GM12878 (cell line): ENCODE measurements at regions not wholly inside any gene's neighbourhood (a gene's known extent, or its start where the extent isn't known, plus 50 kb on each side); places are given as distances from the start of the nearest gene placed in this dataset.
A peak's percentile ranks its signal among the peaks of the same experiment; 100 is the strongest.

Experiments
- ATAC-seq: fragments of 200-7000 bp; cut with Tn5 transposase; 3 replicates; pipeline ENCODE4 v1.9.1; 2020; ENCODE audit warnings: mild to moderate bottlenecking, moderate library complexity
- BruUV-seq: library from RNA; stranded (reverse); fragments of 400-500 nt; replicated peaks from 2 replicates; lab custom pipeline; 2021; lab: Mats Ljungman, UMichigan
- CTCF ChIA-PET: fragments of 300-600 bp; sonication (Branson Sonifier 250); formaldehyde crosslinking; extraction: SDS; loops from one replicate; lab custom pipeline; 2021; ENCODE audit warnings: inconsistent platforms; lab: Yijun Ruan, JAX
- POLR2A ChIA-PET: fragments of 350-600 bp; formaldehyde crosslinking; extraction: SDS; loops from one replicate; lab custom pipeline; 2021; ENCODE audit warnings: inconsistent platforms; lab: Charles Lee
- RAD21 ChIA-PET: fragments of 300-600 bp; sonication (Branson Sonifier 250); formaldehyde crosslinking; loops from one replicate; lab custom pipeline; 2023; ENCODE audit warnings: antibody characterized with exemption; ENCODE audit not compliant: unreplicated experiment; lab: Charles Lee
- SMC1A ChIA-PET: fragments of 300-600 bp; sonication (Branson Sonifier 250); formaldehyde crosslinking; loops from one replicate; lab custom pipeline; 2023; ENCODE audit not compliant: unreplicated experiment, uncharacterized antibody; lab: Charles Lee
- DNase-seq: peaks from one replicate; pipeline ENCODE4 v3.0.0-alpha.2; 2011; ENCODE audit warnings: low read depth, low spot score
- FAIRE-seq: peaks from 3 replicates; lab custom pipeline; 2011; peaks lifted over from hg19 to GRCh38; lab: Jason Lieb, UNC
- H2AFZ ChIP-seq: 2 replicates; pipeline ENCODE4 v1.6.0; 2011; ENCODE audit warnings: low read depth, low read length, control low read depth; ENCODE audit not compliant: control insufficient read depth
- H3K27ac ChIP-seq: 2 replicates; pipeline ENCODE4 v1.5.1; 2011; ENCODE audit warnings: control low read depth; ENCODE audit not compliant: control insufficient read depth, insufficient read depth
- H3K27me3 ChIP-seq, 2 experiments: replicated peaks in 1 of 2; 2 replicates each; pipeline versions ENCODE4 v1.6.0 to v1.6.1; 2011; ENCODE audit warnings: low read length in 1 of 2; ENCODE audit not compliant: control insufficient read depth in 2 of 2, insufficient read depth in 2 of 2
- H3K36me3 ChIP-seq, 2 experiments: 2 replicates each; pipeline ENCODE4 v1.5.1; 2011; ENCODE audit warnings: low read length in 1 of 2; ENCODE audit not compliant: control insufficient read depth in 2 of 2, insufficient read depth in 2 of 2
- H3K4me1 ChIP-seq: 2 replicates; pipeline ENCODE4 v1.6.1; 2011; ENCODE audit warnings: mild to moderate bottlenecking, low read length, moderate library complexity, mixed read lengths; ENCODE audit not compliant: control insufficient read depth, insufficient read depth
- H3K4me2 ChIP-seq: 2 replicates; pipeline ENCODE4 v1.6.0; 2011; ENCODE audit warnings: control low read depth; ENCODE audit not compliant: control insufficient read depth, insufficient read depth
- H3K4me3 ChIP-seq: fragments of 200-600 bp; sonication (generic); 2 replicates; pipeline ENCODE4 v1.5.1; 2016
- H3K79me2 ChIP-seq: 2 replicates; pipeline ENCODE4 v1.6.0; 2011; ENCODE audit warnings: low read length; ENCODE audit not compliant: control insufficient read depth, insufficient read depth
- H3K9ac ChIP-seq: 2 replicates; pipeline ENCODE4 v1.8.0; 2011; ENCODE audit warnings: low read length, control low read depth, mixed read lengths; ENCODE audit not compliant: control insufficient read depth, insufficient read depth
- H3K9me3 ChIP-seq: replicated peaks from 3 replicates; pipeline ENCODE4 v1.5.1; 2011; ENCODE audit warnings: mild to moderate bottlenecking, low read length; ENCODE audit not compliant: control insufficient read depth, insufficient read depth
- H4K20me1 ChIP-seq: 2 replicates; pipeline ENCODE4 v1.6.0; 2011; ENCODE audit not compliant: control insufficient read depth, insufficient read depth
- BCL11A ChIP-seq: IDR thresholded peaks from 2 replicates; pipeline ENCODE4 v1.6.1; 2011; ENCODE audit warnings: low read depth, low read length
- BRCA1 ChIP-seq: IDR thresholded peaks from 2 replicates; pipeline ENCODE4 v1.6.1; 2011; ENCODE audit warnings: low read depth, low read length, improper control_type of control experiment
- CEBPB ChIP-seq, 2 experiments: fragments of 150-350 bp in 1 of 2; IDR thresholded peaks; 2 replicates each; pipeline ENCODE4 v1.6.1; 2012 to 2014; ENCODE audit warnings: low read depth in 2 of 2, low read length in 2 of 2, borderline replicate concordance in 1 of 2, inconsistent platforms in 1 of 2
- CHD2 ChIP-seq: IDR thresholded peaks from 2 replicates; pipeline ENCODE4 v1.6.1; 2011; ENCODE audit warnings: low read depth, low read length, improper control_type of control experiment, borderline replicate concordance
- FOXM1 ChIP-seq: IDR thresholded peaks from 2 replicates; pipeline ENCODE4 v1.6.1; 2012; ENCODE audit warnings: low read depth, mild to moderate bottlenecking, inconsistent platforms, low read length, moderate library complexity
- IRF4 ChIP-seq: IDR thresholded peaks from 2 replicates; pipeline ENCODE4 v1.6.1; 2011; ENCODE audit warnings: low read depth, low read length
- MTA3 ChIP-seq: IDR thresholded peaks from 2 replicates; pipeline ENCODE4 v1.6.1; 2012; ENCODE audit warnings: low read length, inconsistent platforms, borderline replicate concordance
- MXI1 ChIP-seq: fragments of 150-350 bp; IDR thresholded peaks from 2 replicates; pipeline ENCODE4 v1.6.1; 2011; ENCODE audit warnings: low read depth, mild to moderate bottlenecking, inconsistent platforms, low read length, improper control_type of control experiment
- RAD51 ChIP-seq: fragments of 450-650 bp; IDR thresholded peaks from 2 replicates; pipeline ENCODE4 v1.6.1; 2016; ENCODE audit warnings: moderate library complexity, mild to moderate bottlenecking, inconsistent platforms
- RB1 ChIP-seq: fragments of 450-650 bp; formaldehyde crosslinking; IDR thresholded peaks from 2 replicates; pipeline ENCODE4 v1.6.1; 2017; ENCODE audit warnings: mild to moderate bottlenecking, borderline replicate concordance
- RUNX3 ChIP-seq: IDR thresholded peaks from 2 replicates; pipeline ENCODE4 v1.6.1; 2012; ENCODE audit warnings: low read length, inconsistent platforms
- SRF ChIP-seq, 2 experiments: IDR thresholded peaks; 2 replicates each; pipeline ENCODE4 v1.6.1; 2011; ENCODE audit warnings: low read depth in 2 of 2, low read length in 2 of 2, mild to moderate bottlenecking in 1 of 2, moderate library complexity in 1 of 2
- TARDBP ChIP-seq: IDR thresholded peaks from 2 replicates; pipeline ENCODE4 v1.6.1; 2016; ENCODE audit warnings: borderline replicate concordance
- TCF12 ChIP-seq: IDR thresholded peaks from 2 replicates; pipeline ENCODE4 v1.6.1; 2011; ENCODE audit warnings: low read depth, mild to moderate bottlenecking, low read length
- YBX1 ChIP-seq: fragments of 450-650 bp; IDR thresholded peaks from 2 replicates; pipeline ENCODE4 v1.6.1; 2016; ENCODE audit warnings: antibody characterized with exemption
- YY1 ChIP-seq: IDR thresholded peaks from 2 replicates; pipeline ENCODE4 v1.6.1; 2011; ENCODE audit warnings: low read depth, mild to moderate bottlenecking, low read length
- ZNF207 ChIP-seq: fragments of 450-650 bp; IDR thresholded peaks from 2 replicates; pipeline ENCODE4 v1.6.1; 2014; ENCODE audit warnings: antibody characterized with exemption, mild to moderate bottlenecking, borderline replicate concordance
- WGBS: methylation state at CpG from one replicate; pipeline ENCODE4 v1.1.6; 2016; ENCODE audit warnings: low lambda C conversion rate; ENCODE audit not compliant: insufficient replicate concordance, insufficient coverage; ENCODE audit errors: missing lambda C conversion rate; 5-methylcytosine and 5-hydroxymethylcytosine counted together
- in situ Hi-C: fragments of 300-500 bp; cut with MboI; formaldehyde crosslinking; loops from 9 replicates; pipeline ENCODE4 v1.14.3; 2018; ENCODE audit warnings: mixed read lengths
- intact Hi-C: fragments of 100-400 bp; cut with micrococcal nuclease; formaldehyde crosslinking; loops from one replicate; pipeline ENCODE4 v1.14.2; 2022; ENCODE audit not compliant: unreplicated experiment
- TF ChIP-seq, protein P1 (sequence below): fragments of 450-650 bp; IDR thresholded peaks from 2 replicates; pipeline ENCODE4 v1.6.1; 2014; ENCODE audit warnings: mild to moderate bottlenecking

DNA sequence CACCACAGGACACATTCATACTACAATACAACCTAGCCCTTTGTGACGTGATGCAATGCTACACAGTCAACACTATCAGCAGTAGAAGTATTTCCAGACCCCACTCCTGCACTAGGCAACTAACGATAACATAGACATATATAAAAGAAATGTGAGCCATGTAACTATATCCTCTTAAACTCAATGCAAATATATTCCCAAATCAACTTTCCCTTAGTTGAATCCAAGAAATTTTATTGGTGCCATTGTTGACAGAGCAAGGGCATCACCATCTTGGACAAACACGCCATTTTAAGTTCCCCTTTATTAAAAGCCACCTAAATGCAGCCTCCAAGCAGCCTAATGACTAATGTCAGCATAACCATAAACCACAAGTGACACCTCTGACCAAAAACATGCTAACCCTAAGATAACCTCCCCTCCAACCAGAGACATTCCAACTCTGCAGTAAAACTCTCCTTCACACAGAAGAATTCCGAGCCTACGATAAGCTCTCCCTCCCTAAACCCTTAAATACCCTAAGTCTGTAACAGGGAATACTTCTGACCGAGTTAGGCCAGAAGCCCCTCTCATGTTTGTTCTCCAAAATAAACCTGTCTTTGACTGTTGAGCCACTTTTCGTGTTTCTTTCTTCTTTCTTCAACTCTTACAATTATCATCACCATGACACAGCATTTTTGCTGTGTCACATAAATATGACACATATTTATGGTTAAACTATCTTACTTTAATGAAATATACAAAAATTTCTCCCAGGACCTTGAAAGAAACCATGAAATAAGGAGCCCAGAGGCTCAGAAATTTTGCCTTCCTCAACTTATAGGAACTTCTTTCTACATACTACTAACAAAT is 1497.8 kb downstream of the EFNA5 start:
- Histone ChIP-seq H3K4me3 (no peak overlapping the region), H3K27me3 (no peaks in the 10 kb centered on the region), H3K36me3 (no peaks in the 10 kb centered on the region), H3K4me2 (no peak overlapping the region), H2AFZ (no peak overlapping the region), H3K4me1 (no peaks in the 10 kb centered on the region), H3K79me2 (no peaks in the 10 kb centered on the region), H3K27ac (no peak overlapping the region), H3K9me3 (no peaks in the 10 kb centered on the region; the same call in 2 of the 3 replicates), H4K20me1 (no peaks in the 10 kb centered on the region), H3K9ac (no peak overlapping the region)
- BruUV-seq, result no TSS peak
- in situ Hi-C loops (no loop called here), intact Hi-C loops (no loop called here)
- DNase-seq (no peak), FAIRE-seq (no peak), ATAC-seq (peak; percentile 63)
- ChIA-PET RAD21 (no interaction called here), POLR2A (no interaction called here), CTCF (no interaction called here), SMC1A (no interaction called here)
- TF ChIP-seq RAD51 (no peak), BRCA1 (no peak), YY1 (peak; percentile 55; the same call in 1 of the 2 replicates), RUNX3 (peak; percentile 74), BCL11A (0 out of 2 replicates have a peak, but pooled peaks have one; percentile 20), IRF4 (no peak)
- WGBS, result 24% methylated on average over 7 of the region's 7 CpGs

- H3K36me3 ChIP-seq, result no peaks in the 10 kb centered on the region
- RAD21 ChIA-PET, result no interaction called here
- no peaks in the 10 kb centered on the region for H4K20me1 ChIP-seq
- no peak overlapping the region for H3K4me2 ChIP-seq
- SMC1A ChIA-PET, result no interaction called here
- DNase-seq (no peak), ATAC-seq (no peak), FAIRE-seq (no peak)
- 45% methylated on average over 2 of the region's 2 CpGs for WGBS
- CTCF ChIA-PET, result no interaction called here
- POLR2A ChIA-PET, result no interaction called here
- no peaks in the 10 kb centered on the region for H3K79me2 ChIP-seq
- no peak overlapping the region for H2AFZ ChIP-seq
- H3K9me3 ChIP-seq, result no peaks in the 10 kb centered on the region
- no peaks in the 10 kb centered on the region for H3K27me3 ChIP-seq
- H3K4me1 ChIP-seq, result no peaks in the 10 kb centered on the region
- intact Hi-C loops (no loop called here), in situ Hi-C loops (no loop called here)
- no peak overlapping the region for H3K4me3 ChIP-seq
- no TSS peak for BruUV-seq
- no peak overlapping the region for H3K9ac ChIP-seq
- H3K27ac ChIP-seq, result no peak overlapping the region
- TF ChIP-seq MXI1 (no peak), CEBPB (IDR thresholded peaks at IDR 0.05; ENCODE audit: borderline replicate concordance in 1 of 2, low read depth in 2 of 2, low read length in 2 of 2) (no peak), RB1 (no peak), CHD2 (no peak), MTA3 (no peak), FOXM1 (no peak), YBX1 (no peak), TARDBP (no peak), ZNF207 (no peak), SRF (IDR thresholded peaks at IDR 0.05; ENCODE audit: low read depth in 2 of 2, low read length in 2 of 2) (no peak), TCF12 (no peak)
- TF ChIP-seq, protein P1, sequence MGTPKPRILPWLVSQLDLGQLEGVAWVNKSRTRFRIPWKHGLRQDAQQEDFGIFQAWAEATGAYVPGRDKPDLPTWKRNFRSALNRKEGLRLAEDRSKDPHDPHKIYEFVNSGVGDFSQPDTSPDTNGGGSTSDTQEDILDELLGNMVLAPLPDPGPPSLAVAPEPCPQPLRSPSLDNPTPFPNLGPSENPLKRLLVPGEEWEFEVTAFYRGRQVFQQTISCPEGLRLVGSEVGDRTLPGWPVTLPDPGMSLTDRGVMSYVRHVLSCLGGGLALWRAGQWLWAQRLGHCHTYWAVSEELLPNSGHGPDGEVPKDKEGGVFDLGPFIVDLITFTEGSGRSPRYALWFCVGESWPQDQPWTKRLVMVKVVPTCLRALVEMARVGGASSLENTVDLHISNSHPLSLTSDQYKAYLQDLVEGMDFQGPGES, result no peak
These were observed 1499.0 kb downstream of the EFNA5 start for GRCh38 chr5:106171708-106172107.
